GM18498 (cell line): ENCODE measurements at regions not wholly inside any gene's neighbourhood (a gene's known extent, or its start where the extent isn't known, plus 50 kb on each side); places are given as distances from the start of the nearest gene placed in this dataset.
"Not testable (repeated sequence)": the region's sequence is repeated elsewhere in the genome, so short reads cannot be mapped to it uniquely, and the experiment has no call there.

Experiments used
- ATAC-seq: cut with Tn5 transposase; IDR thresholded peaks from one replicate; pipeline ENCODE4 v1.9.1; 2021; ENCODE audit warnings: mild to moderate bottlenecking, moderate library complexity; ENCODE audit not compliant: unreplicated experiment

GRCh38 chr2:150271952-150272802 lies 215.3 kb downstream of the RND3 start:
- no peak for ATAC-seq

GRCh38 chr2:150267651-150268415 lies 219.6 kb downstream of the RND3 start:
- no peak for ATAC-seq

GRCh38 chr2:150266931-150267330 lies 220.5 kb downstream of the RND3 start:
- ATAC-seq: no peak

GRCh38 chr2:150264442-150264841 lies 223.0 kb downstream of the RND3 start:
- no peak for ATAC-seq

GRCh38 chr2:150261691-150262090 lies 225.8 kb downstream of the RND3 start:
- no peak for ATAC-seq

- no peak for ATAC-seq
Measured at GRCh38 chr2:150260636-150261035, 226.8 kb downstream of the RND3 start.

GRCh38 chr2:150259746-150260145 lies 227.7 kb downstream of the RND3 start:
- no peak for ATAC-seq

GRCh38 chr2:150258781-150259307 lies 228.6 kb downstream of the RND3 start:
- ATAC-seq: no peak

GRCh38 chr2:150256736-150257135 lies 230.7 kb downstream of the RND3 start:
- ATAC-seq: no peak

GRCh38 chr2:150255528-150255927 lies 231.9 kb downstream of the RND3 start:
- no peak for ATAC-seq

- ATAC-seq: not testable (repeated sequence)
Measured at GRCh38 chr2:150249735-150250134, 237.7 kb downstream of the RND3 start.

- ATAC-seq: no peak
Measured at GRCh38 chr2:150247481-150247880, 240.0 kb downstream of the RND3 start.

- ATAC-seq: no peak
Measured at GRCh38 chr2:150234787-150235446, 252.6 kb downstream of the RND3 start.

- no peak for ATAC-seq
Measured at GRCh38 chr2:150232871-150233270, 254.6 kb downstream of the RND3 start.

GRCh38 chr2:150232321-150232720 lies 255.1 kb downstream of the RND3 start:
- no peak for ATAC-seq

- ATAC-seq: no peak
Measured at GRCh38 chr2:150230616-150231015, 256.9 kb downstream of the RND3 start.

GRCh38 chr2:150230004-150230403 lies 257.5 kb downstream of the RND3 start:
- no peak for ATAC-seq

- no peak for ATAC-seq
Measured at GRCh38 chr2:150228936-150229335, 258.5 kb downstream of the RND3 start.

- ATAC-seq: no peak
Measured at GRCh38 chr2:150225030-150225429, 262.4 kb downstream of the RND3 start.

GRCh38 chr2:150224321-150224720 lies 263.1 kb downstream of the RND3 start:
- ATAC-seq: no peak

GRCh38 chr2:150222942-150223341 lies 264.5 kb downstream of the RND3 start:
- ATAC-seq: no peak
